Body of pancreas (tissue), 4 donors: ENCODE measurements at regions not wholly inside any gene's neighbourhood (a gene's known extent, or its start where the extent isn't known, plus 50 kb on each side); places are given as distances from the start of the nearest gene placed in this dataset.

Experiments
- ATAC-seq: fragments of 150-250 bp; one replicate; pipeline ENCODE4 v1.9.1; 2016
- DNase-seq, 4 donors: peaks; one replicate each; pipeline ENCODE4 v3.0.0-alpha.2; 2019
- H3K27ac ChIP-seq, 4 donors: fragments of 200-600 bp; sonication (generic); 1 replicate in 3 of 4; 2 replicates in 1 of 4; pipeline versions ENCODE4 v1.5.1 to v1.6.1; 2016 to 2019; ENCODE audit warnings: mild to moderate bottlenecking in 1 of 4, mixed read lengths in 1 of 4, moderate library complexity in 1 of 4
- H3K27me3 ChIP-seq, 2 donors: fragments of 200-600 bp; sonication (generic); one replicate each; pipeline ENCODE4 v1.6.0; 2016; ENCODE audit warnings: mild to moderate bottlenecking in 1 of 2
- H3K36me3 ChIP-seq, 2 donors: fragments of 200-600 bp; sonication (generic); replicated peaks in 1 of 2; 2 replicates each; pipeline ENCODE4 v1.5.1; 2016; ENCODE audit warnings: low read depth in 2 of 2; ENCODE audit not compliant: insufficient read depth in 1 of 2
- H3K4me1 ChIP-seq: fragments of 200-600 bp; sonication (generic); one replicate; pipeline ENCODE4 v1.6.0; 2016
- H3K4me3 ChIP-seq, 2 donors: fragments of 200-600 bp; sonication (generic); 1 replicate in 1 of 2; 2 replicates in 1 of 2; pipeline ENCODE4 v1.5.1; 2016 to 2019
- H3K9me3 ChIP-seq, 3 donors: fragments of 200-600 bp; sonication (generic); 1 replicate in 2 of 3; 2 replicates in 1 of 3; pipeline ENCODE4 v1.5.1; 2016
- CTCF ChIP-seq, 7 experiments: fragments of 450-650 bp in 4 of 7; fragments of 200-600 bp in 3 of 7; sonication (generic) in 3 of 7; IDR thresholded peaks; one replicate each; pipeline ENCODE4 v1.5.1; 2016 to 2019; ENCODE audit warnings: antibody characterized with exemption in 7 of 7
- POLR2A ChIP-seq, 3 donors: fragments of 450-650 bp; IDR thresholded peaks; one replicate each; pipeline ENCODE4 v1.6.1; 2016; ENCODE audit warnings: antibody characterized with exemption in 3 of 3, mild to moderate bottlenecking in 2 of 3
- WGBS, 2 donors: methylation state at CpG; one replicate each; pipeline ENCODE4 v1.1.5; 2017; 5-methylcytosine and 5-hydroxymethylcytosine counted together
- intact Hi-C: fragments of 100-400 bp; cut with DNase I; formaldehyde crosslinking; loops from one replicate; pipeline ENCODE4 v1.15.1; 2023

- ATAC-seq (no peak), DNase-seq (no peak)
- WGBS, 2 donors = 92 to 95% methylated on average over 3 of the region's 3 CpGs
- TF ChIP-seq POLR2A (IDR thresholded peaks at IDR 0.05) (no peak), CTCF (IDR thresholded peaks at IDR 0.05) (no peak)
- Histone ChIP-seq H3K27ac (no peak overlapping the region), H3K36me3 (no peaks in the 10 kb centered on the region), H3K4me1 (peaks cover 12% of the 10 kb centered on the region), H3K4me3 (no peak overlapping the region), H3K9me3 (no peaks in the 10 kb centered on the region), H3K27me3 (no peaks in the 10 kb centered on the region)
- intact Hi-C loops = no loop called here
Observed at GRCh38 chr6:113181164-113181563, 676.0 kb upstream of the MARCKS start.

- no peak overlapping the region for H3K4me3 ChIP-seq
- H3K27ac ChIP-seq = no peak overlapping the region
- ATAC-seq (no peak), DNase-seq (no peak)
- intact Hi-C loops = no loop called here
- peaks cover 12% of the 10 kb centered on the region for H3K4me1 ChIP-seq
- no peaks in the 10 kb centered on the region for H3K9me3 ChIP-seq
- TF ChIP-seq CTCF (IDR thresholded peaks at IDR 0.05) (no peak), POLR2A (IDR thresholded peaks at IDR 0.05) (no peak)
- WGBS, 2 donors = 82% methylated on average over 3 of the region's 3 CpGs
- no peaks in the 10 kb centered on the region for H3K36me3 ChIP-seq
- H3K27me3 ChIP-seq = no peaks in the 10 kb centered on the region
Observed at GRCh38 chr6:113182370-113183141, 674.6 kb upstream of the MARCKS start.

GRCh38 chr6:113184291-113184690, 672.9 kb upstream of the MARCKS start:
- intact Hi-C loops = no loop called here
- H3K4me1 ChIP-seq = peaks cover 12% of the 10 kb centered on the region
- H3K4me3 ChIP-seq = no peak overlapping the region
- H3K9me3 ChIP-seq = no peaks in the 10 kb centered on the region
- no peak overlapping the region for H3K27ac ChIP-seq
- 91 to 94% methylated on average over 3 of the region's 3 CpGs for WGBS, 2 donors
- DNase-seq (no peak), ATAC-seq (no peak)
- TF ChIP-seq POLR2A (IDR thresholded peaks at IDR 0.05) (no peak), CTCF (IDR thresholded peaks at IDR 0.05) (no peak)
- no peaks in the 10 kb centered on the region for H3K27me3 ChIP-seq
- H3K36me3 ChIP-seq = no peaks in the 10 kb centered on the region

GRCh38 chr6:113184736-113185135, 672.4 kb upstream of the MARCKS start:
- H3K9me3 ChIP-seq = no peaks in the 10 kb centered on the region
- intact Hi-C loops = no loop called here
- DNase-seq (peak; percentile 45 to 78 (median 62)), ATAC-seq (peak; percentile 74)
- no peak overlapping the region for H3K4me3 ChIP-seq
- TF ChIP-seq CTCF (IDR thresholded peaks at IDR 0.05) (no peak), POLR2A (IDR thresholded peaks at IDR 0.05) (no peak)
- H3K36me3 ChIP-seq = no peaks in the 10 kb centered on the region
- H3K4me1 ChIP-seq = peaks cover 12% of the 10 kb centered on the region
- no peak overlapping the region for H3K27ac ChIP-seq
- WGBS, 2 donors = 47 to 56% methylated on average over 2 of the region's 2 CpGs
- no peaks in the 10 kb centered on the region for H3K27me3 ChIP-seq

GRCh38 chr6:113185299-113185698, 671.8 kb upstream of the MARCKS start:
- ATAC-seq = no peak

More at GRCh38 chr6:113185299-113185698, 671.8 kb upstream of the MARCKS start:
- TF ChIP-seq POLR2A (IDR thresholded peaks at IDR 0.05) = no peak
- TF ChIP-seq CTCF (IDR thresholded peaks at IDR 0.05) = no peak
- no peaks in the 10 kb centered on the region for H3K9me3 ChIP-seq
- peaks cover 12% of the 10 kb centered on the region for H3K4me1 ChIP-seq
- H3K4me3 ChIP-seq = no peak overlapping the region
- intact Hi-C loops = no loop called here
- no peak overlapping the region for H3K27ac ChIP-seq
- peak in 3 of 4 donors; percentile 6 to 37 (median 15) for DNase-seq
- H3K36me3 ChIP-seq = no peaks in the 10 kb centered on the region
- no peaks in the 10 kb centered on the region for H3K27me3 ChIP-seq
